Mesendoderm (in vitro differentiated cells): ENCODE measurements at regions not wholly inside any gene's neighbourhood (a gene's known extent, or its start where the extent isn't known, plus 50 kb on each side); places are given as distances from the start of the nearest gene placed in this dataset.

Experiments
- DNase-seq: peaks from one replicate; pipeline ENCODE4 v3.0.0; 2013
- H2AK5ac ChIP-seq: 2 replicates; pipeline ENCODE4 v1.6.1; 2013; ENCODE audit warnings: low read length, inconsistent platforms
- H2BK120ac ChIP-seq: 2 replicates; pipeline ENCODE4 v1.6.1; 2013; ENCODE audit warnings: low read depth, mild to moderate bottlenecking, low read length, moderate library complexity, mixed read lengths
- H2BK15ac ChIP-seq: replicated peaks from 2 replicates; pipeline ENCODE4 v1.6.1; 2013; ENCODE audit warnings: low read depth, mild to moderate bottlenecking, moderate library complexity
- H2BK5ac ChIP-seq: 2 replicates; pipeline ENCODE4 v1.6.1; 2013; ENCODE audit warnings: low read length, inconsistent platforms
- H3K18ac ChIP-seq: 2 replicates; pipeline ENCODE4 v1.6.1; 2013; ENCODE audit warnings: mild to moderate bottlenecking, low read length, mixed read lengths
- H3K23ac ChIP-seq: one replicate; pipeline ENCODE4 v1.6.1; 2013; ENCODE audit warnings: low read length
- H3K27ac ChIP-seq: 2 replicates; pipeline ENCODE4 v1.5.1; 2013; ENCODE audit warnings: low read depth, mild to moderate bottlenecking, inconsistent platforms, low read length, moderate library complexity
- H3K27me3 ChIP-seq: 2 replicates; pipeline ENCODE4 v1.6.1; 2013; ENCODE audit warnings: low read length, control low read depth, mild to moderate bottlenecking, inconsistent platforms; ENCODE audit not compliant: insufficient read depth, poor library complexity
- H3K36me3 ChIP-seq: 2 replicates; pipeline ENCODE4 v1.6.1; 2013; ENCODE audit warnings: low read length, inconsistent platforms; ENCODE audit not compliant: control insufficient read depth, insufficient read depth
- H3K4ac ChIP-seq: one replicate; pipeline ENCODE4 v1.6.1; 2013; ENCODE audit warnings: low read depth, mild to moderate bottlenecking, low read length, moderate library complexity
- H3K4me1 ChIP-seq: 2 replicates; pipeline ENCODE4 v1.6.1; 2013; ENCODE audit warnings: low read depth, low read length, inconsistent platforms; ENCODE audit not compliant: control insufficient read depth
- H3K4me2 ChIP-seq: 2 replicates; pipeline ENCODE4 v1.6.1; 2013; ENCODE audit warnings: low read length
- H3K4me3 ChIP-seq: 2 replicates; pipeline ENCODE4 v1.5.1; 2013; ENCODE audit warnings: mild to moderate bottlenecking, low read length
- H3K56ac ChIP-seq: one replicate; pipeline ENCODE4 v1.6.1; 2013; ENCODE audit warnings: low read length
- H3K79me1 ChIP-seq: 2 replicates; pipeline ENCODE4 v1.6.1; 2013; ENCODE audit warnings: low read length, inconsistent platforms
- H3K79me2 ChIP-seq: 2 replicates; pipeline ENCODE4 v1.6.1; 2013; ENCODE audit warnings: mild to moderate bottlenecking, low read length; ENCODE audit not compliant: control insufficient read depth, insufficient read depth
- H3K9ac ChIP-seq: 2 replicates; pipeline ENCODE4 v1.6.1; 2013; ENCODE audit warnings: low read length, inconsistent platforms
- H4K5ac ChIP-seq: one replicate; pipeline ENCODE4 v1.6.1; 2013; ENCODE audit warnings: low read length
- H4K8ac ChIP-seq: one replicate; pipeline ENCODE4 v1.6.1; 2013; ENCODE audit warnings: low read depth, mild to moderate bottlenecking, control low read depth, low read length, moderate library complexity
- WGBS: extraction: QIAGEN DNeasy Blood & Tissue Kit; methylation state at CpG from one replicate; pipeline ENCODE4 v1.1.7; 2013; ENCODE audit warnings: low lambda C conversion rate, missing lambda C conversion rate; ENCODE audit not compliant: insufficient coverage; ENCODE audit errors: extremely low coverage; 5-methylcytosine and 5-hydroxymethylcytosine counted together

- Histone ChIP-seq H3K79me1 (no peaks in the 10 kb centered on the region), H3K18ac (no peak overlapping the region), H2BK5ac (no peak overlapping the region), H3K4ac (no peak overlapping the region), H3K36me3 (no peaks in the 10 kb centered on the region), H3K4me1 (no peaks in the 10 kb centered on the region), H3K27me3 (no peaks in the 10 kb centered on the region), H3K9ac (no peak overlapping the region), H3K27ac (no peak overlapping the region), H3K4me2 (no peak overlapping the region), H3K79me2 (no peaks in the 10 kb centered on the region), H2AK5ac (no peak overlapping the region), H3K23ac (no peak overlapping the region), H4K8ac (no peak overlapping the region), H2BK15ac (no peak overlapping the region), H3K4me3 (no peak overlapping the region), H3K56ac (no peak overlapping the region), H2BK120ac (no peak overlapping the region), H4K5ac (no peak overlapping the region)
- DNase-seq, result no peak
- no CpG with 5 or more reads among the region's 5 CpGs for WGBS
Measured at GRCh38 chr2:104757056-104757455, 96.9 kb upstream of the POU3F3 start.

GRCh38 chr2:104758199-104758620, 95.7 kb upstream of the POU3F3 start:
- H3K27ac ChIP-seq, result peak overlapping the region; percentile 63
- DNase-seq, result peak; percentile 86

GRCh38 chr2:104762031-104762430, 91.9 kb upstream of the POU3F3 start:
- no peaks in the 10 kb centered on the region for H3K27me3 ChIP-seq
- no peak overlapping the region for H3K18ac ChIP-seq
- no peaks in the 10 kb centered on the region for H3K4me1 ChIP-seq
- no peak overlapping the region for H2BK5ac ChIP-seq
- H3K4me2 ChIP-seq, result no peak overlapping the region
- no peak overlapping the region for H3K9ac ChIP-seq
- no peaks in the 10 kb centered on the region for H3K79me2 ChIP-seq
- no peak overlapping the region for H3K27ac ChIP-seq
- no peak overlapping the region for H3K23ac ChIP-seq
- DNase-seq, result no peak
- no peak overlapping the region for H2BK15ac ChIP-seq
- H3K4me3 ChIP-seq, result no peak overlapping the region
- no peak overlapping the region for H4K8ac ChIP-seq
- H3K79me1 ChIP-seq, result no peaks in the 10 kb centered on the region
- no peak overlapping the region for H4K5ac ChIP-seq
- H3K56ac ChIP-seq, result no peak overlapping the region
- H2AK5ac ChIP-seq, result no peak overlapping the region
- no CpG with 5 or more reads among the region's 8 CpGs for WGBS
- no peak overlapping the region for H3K4ac ChIP-seq
- H2BK120ac ChIP-seq, result no peak overlapping the region
- H3K36me3 ChIP-seq, result no peaks in the 10 kb centered on the region

More at GRCh38 chr2:104758199-104758620, 95.7 kb upstream of the POU3F3 start:
- no CpG with 5 or more reads among the region's 9 CpGs for WGBS
- H3K18ac ChIP-seq, result no peak overlapping the region
- H3K79me2 ChIP-seq, result no peaks in the 10 kb centered on the region
- H3K4me1 ChIP-seq, result no peaks in the 10 kb centered on the region
- H2BK15ac ChIP-seq, result no peak overlapping the region
- H3K27me3 ChIP-seq, result no peaks in the 10 kb centered on the region
- no peak overlapping the region for H3K4me2 ChIP-seq
- H3K4ac ChIP-seq, result no peak overlapping the region
- no peak overlapping the region for H4K5ac ChIP-seq
- no peak overlapping the region for H3K23ac ChIP-seq
- no peak overlapping the region for H2BK5ac ChIP-seq
- no peak overlapping the region for H2AK5ac ChIP-seq
- H3K79me1 ChIP-seq, result no peaks in the 10 kb centered on the region
- H3K4me3 ChIP-seq, result no peak overlapping the region
- peak overlapping the region; percentile 25 for H3K56ac ChIP-seq
- H4K8ac ChIP-seq, result no peak overlapping the region
- no peaks in the 10 kb centered on the region for H3K36me3 ChIP-seq
- H3K9ac ChIP-seq, result no peak overlapping the region
- no peak overlapping the region for H2BK120ac ChIP-seq

- no CpG with 5 or more reads among the region's 10 CpGs for WGBS
Measured at GRCh38 chr2:104766683-104767082, 87.2 kb upstream of the POU3F3 start.

GRCh38 chr2:104768694-104769093, 85.2 kb upstream of the POU3F3 start:
- DNase-seq, result no peak
- Histone ChIP-seq H3K4me1 (no peaks in the 10 kb centered on the region), H2BK15ac (no peak overlapping the region), H3K4me2 (no peak overlapping the region), H3K4ac (no peak overlapping the region), H2BK120ac (no peak overlapping the region), H2BK5ac (no peak overlapping the region), H3K23ac (no peak overlapping the region), H3K79me2 (no peaks in the 10 kb centered on the region), H3K27ac (no peak overlapping the region), H3K56ac (no peak overlapping the region), H3K79me1 (no peaks in the 10 kb centered on the region), H3K27me3 (no peaks in the 10 kb centered on the region), H3K4me3 (no peak overlapping the region), H2AK5ac (no peak overlapping the region), H4K5ac (no peak overlapping the region), H3K18ac (no peak overlapping the region), H3K36me3 (no peaks in the 10 kb centered on the region), H3K9ac (no peak overlapping the region), H4K8ac (no peak overlapping the region)
- no CpG with 5 or more reads among the region's 3 CpGs for WGBS

More at GRCh38 chr2:104766683-104767082, 87.2 kb upstream of the POU3F3 start:
- no peak overlapping the region for H3K4me3 ChIP-seq
- no peak overlapping the region for H3K4ac ChIP-seq
- H3K79me1 ChIP-seq, result no peaks in the 10 kb centered on the region
- no peaks in the 10 kb centered on the region for H3K79me2 ChIP-seq
- no peak overlapping the region for H3K18ac ChIP-seq
- H3K9ac ChIP-seq, result no peak overlapping the region
- H2BK120ac ChIP-seq, result no peak overlapping the region
- no peaks in the 10 kb centered on the region for H3K4me1 ChIP-seq
- H2AK5ac ChIP-seq, result no peak overlapping the region
- H3K4me2 ChIP-seq, result no peak overlapping the region
- peak overlapping the region; percentile 31 for H3K56ac ChIP-seq
- H2BK15ac ChIP-seq, result no peak overlapping the region
- no peaks in the 10 kb centered on the region for H3K27me3 ChIP-seq
- no peak overlapping the region for H3K27ac ChIP-seq
- H2BK5ac ChIP-seq, result no peak overlapping the region
- peak; percentile 43 for DNase-seq
- H4K5ac ChIP-seq, result no peak overlapping the region
- no peak overlapping the region for H3K23ac ChIP-seq
- H3K36me3 ChIP-seq, result no peaks in the 10 kb centered on the region
- no peak overlapping the region for H4K8ac ChIP-seq

- Histone ChIP-seq H2BK15ac (no peak overlapping the region), H3K27ac (no peak overlapping the region), H2BK120ac (no peak overlapping the region), H4K5ac (no peak overlapping the region), H4K8ac (no peak overlapping the region), H3K23ac (no peak overlapping the region), H3K79me1 (no peaks in the 10 kb centered on the region), H3K4me2 (no peak overlapping the region), H3K9ac (no peak overlapping the region), H2BK5ac (no peak overlapping the region), H3K4me1 (no peaks in the 10 kb centered on the region), H3K18ac (no peak overlapping the region), H3K36me3 (no peaks in the 10 kb centered on the region), H3K4me3 (no peak overlapping the region), H2AK5ac (no peak overlapping the region), H3K79me2 (no peaks in the 10 kb centered on the region), H3K56ac (no peak overlapping the region), H3K4ac (no peak overlapping the region), H3K27me3 (no peaks in the 10 kb centered on the region)
- peak; percentile 58 for DNase-seq
- WGBS, result no CpG with 5 or more reads among the region's 1 CpG
Measured at GRCh38 chr2:104769096-104769495, 84.8 kb upstream of the POU3F3 start.
